ENCODE measurements at regions not wholly inside any gene's neighbourhood (a gene's known extent, or its start where the extent isn't known, plus 50 kb on each side); places are given as distances from the start of the nearest gene placed in this dataset.

GRCh38 chr10:76743169-76743568 lies 894.4 kb downstream of the KCNMA1 start:
- Histone ChIP-seq H3K4me2 (ENCODE audit: insufficient read depth in 1 of 2, low read depth in 2 of 2, low read length in 2 of 2) (no peak overlapping the region), H3K23ac (ENCODE audit: insufficient read length) (no peak overlapping the region), H3K9me3 (ENCODE audit: insufficient read depth in 2 of 2, low read depth in 1 of 2, low read length in 1 of 2) (no peaks in the 10 kb centered on the region), H2BK12ac (ENCODE audit: low read depth, low read length) (no peak overlapping the region), H3K9ac (replicated peaks in 1 of 4; ENCODE audit: extremely low read depth in 1 of 4, low read depth in 3 of 4, low read length in 3 of 4) (no peak overlapping the region), H4K20me1 (replicated peaks in 1 of 2; ENCODE audit: control insufficient read depth in 1 of 2, insufficient read depth in 2 of 2, low read length in 2 of 2) (no peaks in the 10 kb centered on the region), H2BK5ac (ENCODE audit: low read depth, low read length) (no peak overlapping the region), H3K4me1 (replicated peaks in 1 of 4; ENCODE audit: control insufficient read depth in 3 of 4, insufficient read depth in 4 of 4, low read length in 3 of 4) (peaks cover 0 to 4% (median 0%) of the 10 kb centered on the region in 4 experiments; a peak in 1 of 7 replicates), H3K27me3 (replicated peaks in 1 of 4; ENCODE audit: control insufficient read depth in 3 of 4, extremely low read depth in 1 of 4, insufficient read depth in 3 of 4, low read length in 3 of 4) (no peaks in the 10 kb centered on the region), H2BK20ac (ENCODE audit: low read length) (no peak overlapping the region), H3K79me1 (ENCODE audit: low read depth, low read length) (no peaks in the 10 kb centered on the region), H3K36me3 (ENCODE audit: control insufficient read depth in 2 of 4, insufficient read depth in 4 of 4, low read length in 3 of 4) (no peaks in the 10 kb centered on the region), H4K5ac (ENCODE audit: insufficient read length, low read depth, low read length) (no peak overlapping the region), H3K14ac (ENCODE audit: insufficient read length) (no peak overlapping the region), H4K8ac (ENCODE audit: extremely low read depth, insufficient read depth, low read length) (no peak overlapping the region), H2BK120ac (replicated peaks; ENCODE audit: low read depth, low read length) (no peak overlapping the region), H3K23me2 (ENCODE audit: low read depth, low read length) (peaks cover 2% of the 10 kb centered on the region; the same call in 1 of the 2 replicates), H3K27ac (ENCODE audit: low read depth, low read length) (no peak overlapping the region), H3K4ac (replicated peaks; ENCODE audit: insufficient read length, low read depth, low read length) (no peak overlapping the region), H3K4me3 (ENCODE audit: extremely low read depth in 1 of 4, insufficient read depth in 2 of 4, low read depth in 3 of 4, low read length in 4 of 4) (no peak overlapping the region), H3K79me2 (ENCODE audit: control insufficient read depth in 1 of 2, insufficient read depth in 2 of 2, low read length in 2 of 2) (no peaks in the 10 kb centered on the region), H2AFZ (ENCODE audit: low read length) (no peak overlapping the region), H2AK5ac (ENCODE audit: low read depth, low read length) (no peak overlapping the region), H3K56ac (replicated peaks; ENCODE audit: insufficient read length, low read depth, low read length) (no peak overlapping the region), H3K18ac (ENCODE audit: extremely low read depth, low read length) (no peak overlapping the region), H2BK15ac (ENCODE audit: low read length) (no peak overlapping the region), H4K91ac (replicated peaks; ENCODE audit: insufficient read length, low read length) (no peak overlapping the region)
- WGBS, 2 experiments (ENCODE audit: extremely low coverage in 1 of 2, insufficient coverage in 1 of 2, insufficient read length in 1 of 2, insufficient replicate concordance in 2 of 2, low coverage in 1 of 2, low lambda C conversion rate in 2 of 2, missing lambda C conversion rate in 1 of 2), result 70% methylated on average over 3 of the region's 3 CpGs; no CpG with 5 or more reads in 1 of the 2 experiments
- ChIA-PET CTCF (ENCODE audit: partially characterized antibody) (interaction anchor here (1.2 kb wide), 1 partner anchor 9 kb away, joined by 3 read pairs; no protein-coding TSS in a partner anchor), POLR2A (ENCODE audit: partially characterized antibody) (no interaction called here)
- DNase-seq (ENCODE audit: low read depth in 1 of 2, low spot score in 2 of 2) (no peak), FAIRE-seq (no peak)
- TF ChIP-seq HDAC2 (IDR thresholded peaks at IDR 0.05; ENCODE audit: borderline replicate concordance in 1 of 2, low read depth in 2 of 2, low read length in 2 of 2), result no peak
- TF ChIP-seq TBP (IDR thresholded peaks at IDR 0.05; ENCODE audit: low read depth, low read length), result no peak
- no peak for TF ChIP-seq MAX (IDR thresholded peaks at IDR 0.05)
- no peak for TF ChIP-seq KDM1A (IDR thresholded peaks at IDR 0.05; ENCODE audit: borderline replicate concordance, low read length)
- TF ChIP-seq NRF1 (IDR thresholded peaks at IDR 0.05; ENCODE audit: low read depth, low read length), result no peak
- no peak for TF ChIP-seq FOSL1 (IDR thresholded peaks at IDR 0.05; ENCODE audit: insufficient read depth, low read depth, low read length)
- TF ChIP-seq BCL11A (IDR thresholded peaks at IDR 0.05; ENCODE audit: low read depth in 2 of 2, low read length in 2 of 2), result no peak
- no peak for TF ChIP-seq SIRT6 (IDR thresholded peaks at IDR 0.05; ENCODE audit: low read length)
- no peak for TF ChIP-seq CBX8 (IDR thresholded peaks at IDR 0.05; ENCODE audit: borderline replicate concordance, low read depth, low read length)
- no peak for TF ChIP-seq JUN (IDR thresholded peaks at IDR 0.05; ENCODE audit: low read depth, low read length)
